NCI-H2171 (cell line): ENCODE measurements at regions not wholly inside any gene's neighbourhood (a gene's known extent, or its start where the extent isn't known, plus 50 kb on each side); places are given as distances from the start of the nearest gene placed in this dataset.
"Not testable (repeated sequence)": the region's sequence is repeated elsewhere in the genome, so short reads cannot be mapped to it uniquely, and the experiment has no call there.

Experiments used
- DNase-seq: peaks from one replicate; lab custom pipeline; 2025; lab: John Stamatoyannopoulos, UW

- DNase-seq = no peak
These were observed 66.9 kb upstream of the PPARGC1A start for GRCh38 chr4:23956601-23957364.

- DNase-seq = no peak
These were observed 62.4 kb upstream of the PPARGC1A start for GRCh38 chr4:23952258-23952657.

GRCh38 chr4:23947826-23948225 is 58.0 kb upstream of the PPARGC1A start:
- DNase-seq = no peak

- no peak for DNase-seq
These were observed 56.5 kb upstream of the PPARGC1A start for GRCh38 chr4:23946299-23946698.

- no peak for DNase-seq
These were observed 55.7 kb upstream of the PPARGC1A start for GRCh38 chr4:23945451-23946017.

- not testable (repeated sequence) for DNase-seq
These were observed 54.7 kb upstream of the PPARGC1A start for GRCh38 chr4:23944556-23944955.

- DNase-seq = no peak
These were observed 53.6 kb upstream of the PPARGC1A start for GRCh38 chr4:23943478-23943877.

- no peak for DNase-seq
These were observed 52.6 kb upstream of the PPARGC1A start for GRCh38 chr4:23942471-23942870.
